ENCODE measurements at regions not wholly inside any gene's neighbourhood (a gene's known extent, or its start where the extent isn't known, plus 50 kb on each side); places are given as distances from the start of the nearest gene placed in this dataset.
A peak's percentile ranks its signal among the peaks of the same experiment; 100 is the strongest.

DNA sequence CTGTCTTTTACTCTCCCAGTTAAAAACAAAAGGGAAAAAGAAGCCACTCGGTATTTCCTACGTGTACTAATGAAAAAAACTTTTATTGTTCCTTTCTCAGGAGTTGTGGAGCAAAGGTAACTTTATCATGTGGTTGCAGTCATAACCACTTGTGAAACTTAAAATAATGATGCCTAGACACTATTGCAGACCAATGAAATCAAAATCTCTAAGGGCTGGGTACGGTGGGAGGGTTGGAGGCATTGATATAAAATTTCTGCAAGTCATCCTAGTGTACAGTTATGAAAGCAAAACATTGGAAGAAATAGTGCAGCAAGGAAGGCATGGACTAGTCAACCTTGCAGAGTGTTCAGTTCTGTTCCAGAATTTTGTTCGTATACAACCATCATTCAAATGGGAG lies 808.8 kb downstream of the TUSC7 start:
- no peak overlapping the region for H3K4me3 ChIP-seq (ENCODE audit: low read length in 2 of 2)
- H3K18ac ChIP-seq (ENCODE audit: low read length): no peak overlapping the region
- no peak overlapping the region for H4K91ac ChIP-seq (ENCODE audit: low read depth, low read length, poor library complexity)
- no peak overlapping the region for H3K9ac ChIP-seq (ENCODE audit: low read depth, low read length, poor library complexity)
- DNase-seq (ENCODE audit: low spot score): no peak
- H3K9me3 ChIP-seq (replicated peaks in 1 of 2; ENCODE audit: control insufficient read depth in 2 of 2, insufficient read depth in 1 of 2, low read depth in 1 of 2, low read length in 2 of 2): no peaks in the 10 kb centered on the region
- no peak overlapping the region for H2AFZ ChIP-seq (ENCODE audit: low read length)
- H3K4ac ChIP-seq (ENCODE audit: low read length): no peak overlapping the region
- H2BK120ac ChIP-seq (ENCODE audit: low read depth, low read length): no peak overlapping the region
- no peak overlapping the region for H3K14ac ChIP-seq (ENCODE audit: low read length)
- no peak overlapping the region for H2BK12ac ChIP-seq (ENCODE audit: low read length)
- H3K36me3 ChIP-seq (replicated peaks in 1 of 2; ENCODE audit: control insufficient read depth in 2 of 2, insufficient read depth in 2 of 2, low read length in 2 of 2): no peaks in the 10 kb centered on the region
- no peak overlapping the region for H3K4me2 ChIP-seq (ENCODE audit: insufficient read depth, low read length, poor library complexity, severe bottlenecking)
- no peak overlapping the region for H2BK5ac ChIP-seq (ENCODE audit: low read length)
- H2BK15ac ChIP-seq (ENCODE audit: low read length): no peak overlapping the region
- H3K79me1 ChIP-seq (ENCODE audit: low read depth, low read length): no peaks in the 10 kb centered on the region
- no peak overlapping the region for H3K23ac ChIP-seq (ENCODE audit: low read depth, low read length, poor library complexity)
- no CpG with 5 or more reads among the region's 4 CpGs for WGBS, 2 donors (ENCODE audit: extremely low coverage in 2 of 2, insufficient read length in 2 of 2, insufficient replicate concordance in 1 of 2)
- no peak overlapping the region for H2AK5ac ChIP-seq (ENCODE audit: low read depth, low read length)
- H3K27me3 ChIP-seq (ENCODE audit: control insufficient read depth in 3 of 3, insufficient read depth in 3 of 3, low read depth in 1 of 3, low read length in 3 of 3): no peaks in the 10 kb centered on the region
- no peak overlapping the region for H4K8ac ChIP-seq (ENCODE audit: low read depth, low read length)
- peaks cover 0 to 4% of the 10 kb centered on the region in 2 donors for H3K4me1 ChIP-seq (ENCODE audit: control insufficient read depth in 2 of 2, insufficient read depth in 1 of 2, low read depth in 1 of 2, low read length in 2 of 2)
- H3K27ac ChIP-seq (replicated peaks; ENCODE audit: low read length): no peak overlapping the region

DNA sequence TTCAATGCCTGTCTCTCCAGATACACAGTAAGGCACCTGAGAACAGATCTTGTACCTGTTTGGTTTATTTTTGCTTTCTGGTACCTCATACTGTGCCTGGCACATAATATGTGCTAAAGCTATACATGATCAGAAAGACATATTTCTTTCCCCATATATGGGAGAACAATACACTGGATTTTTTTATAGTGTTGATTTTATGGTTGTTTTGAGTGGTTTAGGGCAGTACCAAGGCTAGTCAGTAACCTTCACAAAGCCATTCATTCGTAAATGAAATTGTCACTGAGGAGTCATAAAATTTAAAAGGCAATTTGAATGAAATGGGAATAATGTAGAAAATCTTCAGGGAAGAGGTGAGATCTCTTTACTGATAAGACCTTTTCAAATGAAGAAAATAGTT lies 810.2 kb downstream of the TUSC7 start:
- no peak overlapping the region for H2BK5ac ChIP-seq (ENCODE audit: low read length)
- H3K27ac ChIP-seq (replicated peaks; ENCODE audit: low read length): no peak overlapping the region
- no peaks in the 10 kb centered on the region for H3K79me1 ChIP-seq (ENCODE audit: low read depth, low read length)
- no peak for DNase-seq (ENCODE audit: low spot score)
- H2AFZ ChIP-seq (ENCODE audit: low read length): peak overlapping the region; percentile 60
- H3K4me1 ChIP-seq (ENCODE audit: control insufficient read depth in 2 of 2, insufficient read depth in 1 of 2, low read depth in 1 of 2, low read length in 2 of 2): peaks cover 0 to 4% of the 10 kb centered on the region in 2 donors
- no peak overlapping the region for H3K4me3 ChIP-seq (ENCODE audit: low read length in 2 of 2)
- no peaks in the 10 kb centered on the region for H3K9me3 ChIP-seq (replicated peaks in 1 of 2; ENCODE audit: control insufficient read depth in 2 of 2, insufficient read depth in 1 of 2, low read depth in 1 of 2, low read length in 2 of 2)
- no peak overlapping the region for H3K23ac ChIP-seq (ENCODE audit: low read depth, low read length, poor library complexity)
- no peak overlapping the region for H2BK12ac ChIP-seq (ENCODE audit: low read length)
- no peak overlapping the region for H2AK5ac ChIP-seq (ENCODE audit: low read depth, low read length)
- no peak overlapping the region for H3K18ac ChIP-seq (ENCODE audit: low read length)
- WGBS, 2 donors (ENCODE audit: extremely low coverage in 2 of 2, insufficient read length in 2 of 2, insufficient replicate concordance in 1 of 2): no CpG with 5 or more reads among the region's 1 CpG
- H2BK120ac ChIP-seq (ENCODE audit: low read depth, low read length): no peak overlapping the region
- H3K36me3 ChIP-seq (replicated peaks in 1 of 2; ENCODE audit: control insufficient read depth in 2 of 2, insufficient read depth in 2 of 2, low read length in 2 of 2): no peaks in the 10 kb centered on the region
- H4K91ac ChIP-seq (ENCODE audit: low read depth, low read length, poor library complexity): no peak overlapping the region
- no peak overlapping the region for H4K8ac ChIP-seq (ENCODE audit: low read depth, low read length)
- H3K4me2 ChIP-seq (ENCODE audit: insufficient read depth, low read length, poor library complexity, severe bottlenecking): no peak overlapping the region
- H3K14ac ChIP-seq (ENCODE audit: low read length): no peak overlapping the region
- no peaks in the 10 kb centered on the region for H3K27me3 ChIP-seq (ENCODE audit: control insufficient read depth in 3 of 3, insufficient read depth in 3 of 3, low read depth in 1 of 3, low read length in 3 of 3)
- no peak overlapping the region for H2BK15ac ChIP-seq (ENCODE audit: low read length)
- no peak overlapping the region for H3K4ac ChIP-seq (ENCODE audit: low read length)
- no peak overlapping the region for H3K9ac ChIP-seq (ENCODE audit: low read depth, low read length, poor library complexity)

DNA sequence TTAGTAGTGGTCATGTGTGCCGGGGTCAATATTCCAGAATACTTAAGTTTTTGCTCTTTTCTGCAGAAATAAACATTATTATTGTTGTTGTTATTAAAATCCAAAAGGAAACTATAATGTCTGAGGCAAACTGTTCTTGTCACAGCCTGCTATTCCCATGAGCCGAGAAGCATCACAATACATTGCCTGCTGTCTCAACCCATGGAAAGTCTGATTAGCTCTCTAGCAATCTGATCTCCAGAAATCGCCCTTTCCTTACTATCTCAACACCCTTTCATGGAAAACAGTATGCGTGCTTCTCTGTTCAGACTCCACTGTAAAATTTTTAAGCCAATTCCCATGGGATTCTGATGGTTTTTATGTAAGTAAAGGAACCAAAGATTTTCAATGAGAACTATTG lies 811.0 kb downstream of the TUSC7 start:
- Histone ChIP-seq H4K91ac (ENCODE audit: low read depth, low read length, poor library complexity) (no peak overlapping the region), H2BK5ac (ENCODE audit: low read length) (no peak overlapping the region), H3K4ac (ENCODE audit: low read length) (no peak overlapping the region), H2BK120ac (ENCODE audit: low read depth, low read length) (no peak overlapping the region), H2AFZ (ENCODE audit: low read length) (peak overlapping the region; percentile 60), H3K27ac (replicated peaks; ENCODE audit: low read length) (no peak overlapping the region), H3K79me1 (ENCODE audit: low read depth, low read length) (no peaks in the 10 kb centered on the region), H3K23ac (ENCODE audit: low read depth, low read length, poor library complexity) (no peak overlapping the region), H3K27me3 (ENCODE audit: control insufficient read depth in 3 of 3, insufficient read depth in 3 of 3, low read depth in 1 of 3, low read length in 3 of 3) (no peaks in the 10 kb centered on the region), H3K4me2 (ENCODE audit: insufficient read depth, low read length, poor library complexity, severe bottlenecking) (no peak overlapping the region), H3K4me3 (ENCODE audit: low read length in 2 of 2) (no peak overlapping the region), H2BK12ac (ENCODE audit: low read length) (no peak overlapping the region), H2AK5ac (ENCODE audit: low read depth, low read length) (no peak overlapping the region), H3K18ac (ENCODE audit: low read length) (no peak overlapping the region), H3K14ac (ENCODE audit: low read length) (no peak overlapping the region), H3K9ac (ENCODE audit: low read depth, low read length, poor library complexity) (no peak overlapping the region), H2BK15ac (ENCODE audit: low read length) (no peak overlapping the region), H3K36me3 (replicated peaks in 1 of 2; ENCODE audit: control insufficient read depth in 2 of 2, insufficient read depth in 2 of 2, low read length in 2 of 2) (no peaks in the 10 kb centered on the region), H3K4me1 (ENCODE audit: control insufficient read depth in 2 of 2, insufficient read depth in 1 of 2, low read depth in 1 of 2, low read length in 2 of 2) (peaks cover 4% of the 10 kb centered on the region in 2 donors), H4K8ac (ENCODE audit: low read depth, low read length) (no peak overlapping the region), H3K9me3 (replicated peaks in 1 of 2; ENCODE audit: control insufficient read depth in 2 of 2, insufficient read depth in 1 of 2, low read depth in 1 of 2, low read length in 2 of 2) (no peaks in the 10 kb centered on the region)
- DNase-seq (ENCODE audit: low spot score): no peak
- WGBS, 2 donors (ENCODE audit: extremely low coverage in 2 of 2, insufficient read length in 2 of 2, insufficient replicate concordance in 1 of 2): no CpG with 5 or more reads among the region's 4 CpGs

DNA sequence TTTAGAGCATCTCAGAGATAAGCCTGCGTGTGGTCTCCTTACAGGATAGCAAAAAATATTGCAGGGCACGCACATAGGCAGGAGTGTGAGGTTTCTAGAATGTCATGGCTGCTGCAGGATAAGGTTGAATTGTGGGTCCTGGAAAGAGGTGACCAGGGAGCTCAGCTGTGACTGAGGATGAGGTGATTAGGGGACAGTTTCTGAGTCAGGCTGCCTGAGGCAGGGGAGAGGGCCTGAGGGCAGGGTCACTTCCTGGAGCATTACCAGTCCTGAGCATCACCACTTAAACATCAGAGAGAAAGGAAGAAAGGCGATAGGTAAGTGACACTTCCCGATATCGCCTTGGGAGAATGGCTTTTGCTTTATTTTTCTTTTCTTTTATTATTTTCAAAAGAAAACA lies 813.8 kb downstream of the TUSC7 start:
- Histone ChIP-seq H3K4me3 (ENCODE audit: low read length in 2 of 2) (no peak overlapping the region), H2BK15ac (ENCODE audit: low read length) (no peak overlapping the region), H3K23ac (ENCODE audit: low read depth, low read length, poor library complexity) (no peak overlapping the region), H4K91ac (ENCODE audit: low read depth, low read length, poor library complexity) (no peak overlapping the region), H4K8ac (ENCODE audit: low read depth, low read length) (no peak overlapping the region), H3K4me2 (ENCODE audit: insufficient read depth, low read length, poor library complexity, severe bottlenecking) (no peak overlapping the region), H3K4me1 (ENCODE audit: control insufficient read depth in 2 of 2, insufficient read depth in 1 of 2, low read depth in 1 of 2, low read length in 2 of 2) (peaks cover 4% of the 10 kb centered on the region in 2 donors), H3K27me3 (ENCODE audit: control insufficient read depth in 3 of 3, insufficient read depth in 3 of 3, low read depth in 1 of 3, low read length in 3 of 3) (no peaks in the 10 kb centered on the region), H2BK12ac (ENCODE audit: low read length) (no peak overlapping the region), H3K79me1 (ENCODE audit: low read depth, low read length) (no peaks in the 10 kb centered on the region), H3K27ac (replicated peaks; ENCODE audit: low read length) (no peak overlapping the region), H3K36me3 (replicated peaks in 1 of 2; ENCODE audit: control insufficient read depth in 2 of 2, insufficient read depth in 2 of 2, low read length in 2 of 2) (no peaks in the 10 kb centered on the region), H2AFZ (ENCODE audit: low read length) (no peak overlapping the region), H3K4ac (ENCODE audit: low read length) (no peak overlapping the region), H3K9me3 (replicated peaks in 1 of 2; ENCODE audit: control insufficient read depth in 2 of 2, insufficient read depth in 1 of 2, low read depth in 1 of 2, low read length in 2 of 2) (no peaks in the 10 kb centered on the region), H2AK5ac (ENCODE audit: low read depth, low read length) (no peak overlapping the region), H3K9ac (ENCODE audit: low read depth, low read length, poor library complexity) (no peak overlapping the region), H3K18ac (ENCODE audit: low read length) (no peak overlapping the region), H2BK5ac (ENCODE audit: low read length) (no peak overlapping the region), H2BK120ac (ENCODE audit: low read depth, low read length) (no peak overlapping the region), H3K14ac (ENCODE audit: low read length) (no peak overlapping the region)
- no peak for DNase-seq (ENCODE audit: low spot score)
- WGBS, 2 donors (ENCODE audit: extremely low coverage in 2 of 2, insufficient read length in 2 of 2, insufficient replicate concordance in 1 of 2): no CpG with 5 or more reads among the region's 5 CpGs

Measured in neuronal stem cell (in vitro differentiated cells).